H9 (cell line): ENCODE measurements at regions not wholly inside any gene's neighbourhood (a gene's known extent, or its start where the extent isn't known, plus 50 kb on each side); places are given as distances from the start of the nearest gene placed in this dataset.

Source experiments
- DNase-seq: peaks from one replicate; pipeline ENCODE4 v3.0.0-alpha.2; 2017
- H2AFZ ChIP-seq: one replicate; pipeline ENCODE4 v1.6.1; 2013; ENCODE audit warnings: mild to moderate bottlenecking, low read length, control low read depth, moderate library complexity
- H2AK5ac ChIP-seq: 2 replicates; pipeline ENCODE4 v1.6.1; 2013; ENCODE audit warnings: low read length, control low read depth, mixed read lengths; ENCODE audit not compliant: insufficient read length
- H2BK120ac ChIP-seq: one replicate; pipeline ENCODE4 v1.6.1; 2013; ENCODE audit warnings: low read depth, mild to moderate bottlenecking, low read length, control low read depth, inconsistent platforms; ENCODE audit not compliant: poor library complexity, severe bottlenecking
- H2BK12ac ChIP-seq: 2 replicates; pipeline ENCODE4 v1.6.1; 2013; ENCODE audit warnings: low read length, control low read depth, mixed read lengths, low read depth; ENCODE audit not compliant: insufficient read length
- H2BK15ac ChIP-seq: 2 replicates; pipeline ENCODE4 v1.6.1; 2013; ENCODE audit warnings: low read depth, low read length, control low read depth
- H2BK20ac ChIP-seq: one replicate; pipeline ENCODE4 v1.6.1; 2013; ENCODE audit warnings: low read depth, mild to moderate bottlenecking, low read length, control low read depth, inconsistent platforms; ENCODE audit not compliant: poor library complexity, severe bottlenecking
- H2BK5ac ChIP-seq: 2 replicates; pipeline ENCODE4 v1.6.1; 2013; ENCODE audit warnings: low read length, control low read depth, mixed read lengths; ENCODE audit not compliant: insufficient read length
- H3K14ac ChIP-seq: 2 replicates; pipeline ENCODE4 v1.6.1; 2013; ENCODE audit warnings: low read length, control low read depth; ENCODE audit not compliant: insufficient read depth
- H3K18ac ChIP-seq: 2 replicates; pipeline ENCODE4 v1.6.1; 2013; ENCODE audit warnings: low read depth, mild to moderate bottlenecking, mixed read lengths, low read length, control low read depth; ENCODE audit not compliant: insufficient read length
- H3K23ac ChIP-seq: 2 replicates; pipeline ENCODE4 v1.6.1; 2013; ENCODE audit warnings: low read length, control low read depth, mixed read lengths, low read depth; ENCODE audit not compliant: insufficient read length
- H3K23me2 ChIP-seq: 2 replicates; pipeline ENCODE4 v1.6.1; 2013; ENCODE audit warnings: low read depth, mild to moderate bottlenecking, mixed read lengths, low read length, control low read depth; ENCODE audit not compliant: insufficient read length, poor library complexity, severe bottlenecking
- H3K27ac ChIP-seq: 2 replicates; pipeline ENCODE4 v1.5.1; 2013; ENCODE audit warnings: low read length, control low read depth, mixed read lengths, low read depth; ENCODE audit not compliant: insufficient read length
- H3K27me3 ChIP-seq: 2 replicates; pipeline ENCODE4 v1.6.1; 2013; ENCODE audit warnings: low read length, control low read depth, inconsistent platforms; ENCODE audit not compliant: insufficient read depth
- H3K4ac ChIP-seq: 2 replicates; pipeline ENCODE4 v1.6.1; 2013; ENCODE audit warnings: low read depth, mild to moderate bottlenecking, control low read depth, inconsistent platforms, low read length, moderate library complexity
- H3K4me1 ChIP-seq: 2 replicates; pipeline ENCODE4 v1.6.1; 2013; ENCODE audit warnings: low read length, control low read depth, inconsistent platforms; ENCODE audit not compliant: insufficient read depth
- H3K4me2 ChIP-seq: 2 replicates; pipeline ENCODE4 v1.6.1; 2013; ENCODE audit warnings: low read length, control low read depth, mixed read lengths; ENCODE audit not compliant: insufficient read length, insufficient read depth
- H3K56ac ChIP-seq: 2 replicates; pipeline ENCODE4 v1.6.1; 2013; ENCODE audit warnings: low read depth, mild to moderate bottlenecking, mixed read lengths, low read length, control low read depth; ENCODE audit not compliant: insufficient read length
- H3K79me1 ChIP-seq: 2 replicates; pipeline ENCODE4 v1.6.1; 2013; ENCODE audit warnings: low read depth, mild to moderate bottlenecking, moderate library complexity, low read length, control low read depth, inconsistent platforms; ENCODE audit not compliant: insufficient read depth, poor library complexity, severe bottlenecking
- H3K79me2 ChIP-seq: 2 replicates; pipeline ENCODE4 v1.6.1; 2013; ENCODE audit warnings: low read length, control low read depth, inconsistent platforms; ENCODE audit not compliant: insufficient read depth
- H3K9ac ChIP-seq: 2 replicates; pipeline ENCODE4 v1.6.1; 2013; ENCODE audit warnings: low read length, control low read depth, mixed read lengths; ENCODE audit not compliant: insufficient read length; ENCODE audit errors: extremely low read depth
- H3K9me3 ChIP-seq: one replicate; pipeline ENCODE4 v1.6.1; 2013; ENCODE audit warnings: low read depth, low read length, inconsistent platforms; ENCODE audit not compliant: control insufficient read depth
- H3T11ph ChIP-seq: one replicate; pipeline ENCODE4 v1.6.1; 2013; ENCODE audit warnings: mild to moderate bottlenecking, low read length, control low read depth, inconsistent platforms
- H4K20me1 ChIP-seq: one replicate; pipeline ENCODE4 v1.6.1; 2013; ENCODE audit not compliant: control insufficient read depth, insufficient read length, insufficient read depth
- H4K5ac ChIP-seq: 2 replicates; pipeline ENCODE4 v1.6.1; 2013; ENCODE audit warnings: low read depth, mild to moderate bottlenecking, mixed read lengths, low read length, control low read depth; ENCODE audit not compliant: insufficient read length
- H4K8ac ChIP-seq: replicated peaks from 2 replicates; pipeline ENCODE4 v1.6.1; 2013; ENCODE audit warnings: low read length, control low read depth, mixed read lengths, low read depth; ENCODE audit not compliant: insufficient read length
- H4K91ac ChIP-seq: 2 replicates; pipeline ENCODE4 v1.6.1; 2013; ENCODE audit warnings: low read depth, mild to moderate bottlenecking, moderate library complexity, mixed read lengths, low read length, control low read depth; ENCODE audit not compliant: insufficient read length
- H3K27ac Mint-ChIP-seq, 3 experiments: 2 replicates in 2 of 3; 3 replicates in 1 of 3; pipeline ENCODE4 v1.8.0; 2020 to 2021; ENCODE audit warnings: mixed read lengths in 3 of 3, mild to moderate bottlenecking in 1 of 3, moderate library complexity in 1 of 3
- H3K27me3 Mint-ChIP-seq: 2 replicates; pipeline ENCODE4 v1.8.0; 2021; ENCODE audit warnings: low read depth, mild to moderate bottlenecking, moderate library complexity, mixed read lengths
- H3K36me3 Mint-ChIP-seq, 3 experiments: 2 replicates in 2 of 3; 3 replicates in 1 of 3; pipeline ENCODE4 v1.8.0; 2020 to 2021; ENCODE audit warnings: low read depth in 3 of 3, mixed read lengths in 3 of 3; ENCODE audit not compliant: insufficient read depth in 1 of 3
- H3K4me1 Mint-ChIP-seq, 2 experiments: 2 replicates each; pipeline ENCODE4 v1.8.0; 2020; ENCODE audit warnings: mixed read lengths in 2 of 2
- H3K4me3 Mint-ChIP-seq, 2 experiments: 2 replicates in 1 of 2; 3 replicates in 1 of 2; pipeline ENCODE4 v1.8.0; 2020 to 2021; ENCODE audit warnings: mild to moderate bottlenecking in 2 of 2, mixed read lengths in 2 of 2, moderate library complexity in 1 of 2
- H3K9me3 Mint-ChIP-seq, 2 experiments: 2 replicates in 1 of 2; 3 replicates in 1 of 2; pipeline ENCODE4 v1.8.0; 2020; ENCODE audit warnings: mild to moderate bottlenecking in 2 of 2, mixed read lengths in 2 of 2, moderate library complexity in 1 of 2
- CTCF ChIP-seq: fragments of 200-600 bp; sonication (generic); conservative IDR thresholded peaks from 3 replicates; pipeline ENCODE4 v1.8.0; 2021; ENCODE audit warnings: antibody characterized with exemption, mild to moderate bottlenecking
- WGBS: extraction: QIAGEN DNeasy Blood & Tissue Kit; methylation state at CpG from one replicate; pipeline ENCODE4 v1.1.7; 2013; ENCODE audit warnings: missing lambda C conversion rate, low lambda C conversion rate, mixed read lengths; ENCODE audit not compliant: insufficient read length; ENCODE audit errors: extremely low coverage; 5-methylcytosine and 5-hydroxymethylcytosine counted together

DNA sequence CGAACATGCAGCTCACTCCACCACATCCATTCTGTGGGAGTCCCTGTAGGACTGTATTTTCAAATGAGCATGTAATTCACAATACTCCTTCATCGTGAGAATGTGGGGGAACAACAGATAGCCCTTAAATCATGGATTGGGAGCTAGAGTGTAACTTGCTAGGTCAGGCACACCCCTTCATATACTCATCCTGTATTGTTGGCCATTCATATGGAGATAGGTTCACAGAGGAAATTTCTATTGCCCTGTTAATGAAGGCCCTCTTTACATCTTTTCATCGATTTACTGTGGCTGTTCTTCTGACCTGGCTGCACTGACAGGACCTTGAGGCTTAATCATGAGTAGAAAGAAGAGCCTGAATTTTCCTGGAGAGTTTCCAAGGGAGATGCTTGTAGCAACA, 193.8 kb upstream of the DPP10 start:
- Histone ChIP-seq H3T11ph (no peak overlapping the region), H3K9me3 (no peaks in the 10 kb centered on the region), H3K9ac (no peak overlapping the region), H3K18ac (no peak overlapping the region), H3K4me1 (peaks cover 3% of the 10 kb centered on the region; the same call in 1 of the 2 replicates), H2BK120ac (no peak overlapping the region), H4K91ac (no peak overlapping the region), H4K8ac (no peak overlapping the region), H3K79me1 (no peaks in the 10 kb centered on the region), H4K5ac (no peak overlapping the region), H3K56ac (no peak overlapping the region), H3K23ac (no peak overlapping the region), H2BK20ac (no peak overlapping the region), H2AFZ (no peak overlapping the region), H3K79me2 (no peaks in the 10 kb centered on the region), H3K14ac (no peak overlapping the region), H3K27me3 (no peaks in the 10 kb centered on the region), H3K4ac (no peak overlapping the region), H3K4me2 (no peak overlapping the region), H2BK5ac (no peak overlapping the region), H4K20me1 (no peaks in the 10 kb centered on the region), H2AK5ac (no peak overlapping the region), H3K23me2 (no peaks in the 10 kb centered on the region), H3K27ac (no peak overlapping the region), H2BK12ac (no peak overlapping the region), H2BK15ac (no peak overlapping the region)
- H3K9me3 Mint-ChIP-seq: no peaks in the 10 kb centered on the region
- no peaks in the 10 kb centered on the region; a peak in 1 of 7 replicates for H3K36me3 Mint-ChIP-seq
- TF ChIP-seq CTCF: no peak
- WGBS: no CpG with 5 or more reads among the region's 3 CpGs
- peaks cover 15 to 16% of the 10 kb centered on the region in 2 experiments for H3K4me1 Mint-ChIP-seq
- H3K27ac Mint-ChIP-seq: peak overlapping the region in 1 of 3 experiments; percentile 26; a peak in 2 of 7 replicates
- H3K4me3 Mint-ChIP-seq: no peak overlapping the region
- no peaks in the 10 kb centered on the region; the same call in 1 of the 2 replicates for H3K27me3 Mint-ChIP-seq
- no peak for DNase-seq
